ENCODE measurements at regions not wholly inside any gene's neighbourhood (a gene's known extent, or its start where the extent isn't known, plus 50 kb on each side); places are given as distances from the start of the nearest gene placed in this dataset.

- Histone ChIP-seq H3K4me3 (ENCODE audit: low read depth, low read length) (no peak overlapping the region), H3K27ac (ENCODE audit: insufficient read depth, low read length, poor library complexity, severe bottlenecking) (no peak overlapping the region), H3K4me1 (ENCODE audit: control insufficient read depth, insufficient read depth, low read length, poor library complexity, severe bottlenecking) (no peaks in the 10 kb centered on the region), H3K36me3 (ENCODE audit: control insufficient read depth, insufficient read depth, low read length) (no peaks in the 10 kb centered on the region), H3K27me3 (ENCODE audit: control insufficient read depth, insufficient read depth, low read length) (peaks cover 9% of the 10 kb centered on the region), H3K9me3 (ENCODE audit: control insufficient read depth in 2 of 2, low read length in 2 of 2) (no peaks in the 10 kb centered on the region)
- no peak for ATAC-seq (ENCODE audit: low read depth in 2 of 2)
- no peaks in the 10 kb centered on the region for H3K36me3 Mint-ChIP-seq
- H3K4me3 Mint-ChIP-seq = no peak overlapping the region
- peaks cover 25% of the 10 kb centered on the region for H3K27me3 Mint-ChIP-seq
- H3K27ac Mint-ChIP-seq = no peak overlapping the region
- H3K9me3 Mint-ChIP-seq = peaks cover 0 to 5% (median 2%) of the 10 kb centered on the region in 7 donors
- no peaks in the 10 kb centered on the region for H3K4me1 Mint-ChIP-seq
- no peak for DNase-seq
Observed at GRCh38 chr15:39302936-39303335, 277.9 kb upstream of the THBS1 start.

GRCh38 chr15:39304201-39304841 lies 276.6 kb upstream of the THBS1 start:
- no peak for DNase-seq
- no peak for ATAC-seq (ENCODE audit: low read depth in 2 of 2)
- Mint-ChIP-seq H3K27me3 (peaks cover 25% of the 10 kb centered on the region), H3K4me3 (no peak overlapping the region), H3K9me3 (peaks cover 0 to 5% (median 2%) of the 10 kb centered on the region in 7 donors), H3K27ac (no peak overlapping the region), H3K36me3 (no peaks in the 10 kb centered on the region), H3K4me1 (no peaks in the 10 kb centered on the region)
- H3K36me3 ChIP-seq (ENCODE audit: control insufficient read depth, insufficient read depth, low read length) = no peaks in the 10 kb centered on the region
- H3K27ac ChIP-seq (ENCODE audit: insufficient read depth, low read length, poor library complexity, severe bottlenecking) = no peak overlapping the region
- no peaks in the 10 kb centered on the region for H3K9me3 ChIP-seq (ENCODE audit: control insufficient read depth in 2 of 2, low read length in 2 of 2)
- H3K27me3 ChIP-seq (ENCODE audit: control insufficient read depth, insufficient read depth, low read length) = peaks cover 9% of the 10 kb centered on the region
- H3K4me3 ChIP-seq (ENCODE audit: low read depth, low read length) = no peak overlapping the region
- H3K4me1 ChIP-seq (ENCODE audit: control insufficient read depth, insufficient read depth, low read length, poor library complexity, severe bottlenecking) = no peaks in the 10 kb centered on the region

GRCh38 chr15:39304931-39305728 lies 275.7 kb upstream of the THBS1 start:
- Histone ChIP-seq H3K27ac (ENCODE audit: insufficient read depth, low read length, poor library complexity, severe bottlenecking) (no peak overlapping the region), H3K4me1 (ENCODE audit: control insufficient read depth, insufficient read depth, low read length, poor library complexity, severe bottlenecking) (no peaks in the 10 kb centered on the region), H3K36me3 (ENCODE audit: control insufficient read depth, insufficient read depth, low read length) (no peaks in the 10 kb centered on the region), H3K9me3 (ENCODE audit: control insufficient read depth in 2 of 2, low read length in 2 of 2) (no peaks in the 10 kb centered on the region), H3K27me3 (ENCODE audit: control insufficient read depth, insufficient read depth, low read length) (peaks cover 6% of the 10 kb centered on the region), H3K4me3 (ENCODE audit: low read depth, low read length) (no peak overlapping the region)
- no peaks in the 10 kb centered on the region for H3K4me1 Mint-ChIP-seq
- peaks cover 0 to 5% (median 2%) of the 10 kb centered on the region in 7 donors for H3K9me3 Mint-ChIP-seq
- no peaks in the 10 kb centered on the region for H3K36me3 Mint-ChIP-seq
- H3K4me3 Mint-ChIP-seq = no peak overlapping the region
- ATAC-seq (ENCODE audit: low read depth in 2 of 2) (no peak), DNase-seq (no peak)
- no peak overlapping the region for H3K27ac Mint-ChIP-seq
- peaks cover 25% of the 10 kb centered on the region for H3K27me3 Mint-ChIP-seq

GRCh38 chr15:39310633-39311032 lies 270.2 kb upstream of the THBS1 start:
- Mint-ChIP-seq H3K27ac (no peak overlapping the region), H3K9me3 (peaks cover 0 to 5% (median 0%) of the 10 kb centered on the region in 7 donors), H3K36me3 (no peaks in the 10 kb centered on the region), H3K4me1 (no peaks in the 10 kb centered on the region), H3K27me3 (no peaks in the 10 kb centered on the region), H3K4me3 (no peak overlapping the region)
- ATAC-seq (ENCODE audit: low read depth in 2 of 2) (no peak), DNase-seq (no peak)
- H3K4me3 ChIP-seq (ENCODE audit: low read depth, low read length) = no peak overlapping the region
- H3K36me3 ChIP-seq (ENCODE audit: control insufficient read depth, insufficient read depth, low read length) = no peaks in the 10 kb centered on the region
- H3K4me1 ChIP-seq (ENCODE audit: control insufficient read depth, insufficient read depth, low read length, poor library complexity, severe bottlenecking) = no peaks in the 10 kb centered on the region
- peaks cover 4% of the 10 kb centered on the region for H3K27me3 ChIP-seq (ENCODE audit: control insufficient read depth, insufficient read depth, low read length)
- H3K9me3 ChIP-seq (ENCODE audit: control insufficient read depth in 2 of 2, low read length in 2 of 2) = no peaks in the 10 kb centered on the region
- no peak overlapping the region for H3K27ac ChIP-seq (ENCODE audit: insufficient read depth, low read length, poor library complexity, severe bottlenecking)

GRCh38 chr15:39312984-39313383 lies 267.9 kb upstream of the THBS1 start:
- DNase-seq (no peak), ATAC-seq (ENCODE audit: low read depth in 2 of 2) (no peak)
- no peaks in the 10 kb centered on the region for H3K9me3 Mint-ChIP-seq
- Histone ChIP-seq H3K4me1 (ENCODE audit: control insufficient read depth, insufficient read depth, low read length, poor library complexity, severe bottlenecking) (no peaks in the 10 kb centered on the region), H3K4me3 (ENCODE audit: low read depth, low read length) (no peak overlapping the region), H3K27me3 (ENCODE audit: control insufficient read depth, insufficient read depth, low read length) (peaks cover 8% of the 10 kb centered on the region), H3K27ac (ENCODE audit: insufficient read depth, low read length, poor library complexity, severe bottlenecking) (no peak overlapping the region), H3K36me3 (ENCODE audit: control insufficient read depth, insufficient read depth, low read length) (no peaks in the 10 kb centered on the region), H3K9me3 (ENCODE audit: control insufficient read depth in 2 of 2, low read length in 2 of 2) (no peaks in the 10 kb centered on the region)
- peaks cover 5% of the 10 kb centered on the region for H3K27me3 Mint-ChIP-seq
- H3K4me1 Mint-ChIP-seq = no peaks in the 10 kb centered on the region
- no peaks in the 10 kb centered on the region for H3K36me3 Mint-ChIP-seq
- no peak overlapping the region for H3K27ac Mint-ChIP-seq
- no peak overlapping the region for H3K4me3 Mint-ChIP-seq

GRCh38 chr15:39313467-39313866 lies 267.4 kb upstream of the THBS1 start:
- no peak for ATAC-seq (ENCODE audit: low read depth in 2 of 2)
- no peak overlapping the region for H3K27ac ChIP-seq (ENCODE audit: insufficient read depth, low read length, poor library complexity, severe bottlenecking)
- peaks cover 5% of the 10 kb centered on the region for H3K27me3 Mint-ChIP-seq

GRCh38 chr15:39313881-39314280 lies 267.0 kb upstream of the THBS1 start:
- no peaks in the 10 kb centered on the region for H3K4me1 ChIP-seq (ENCODE audit: control insufficient read depth, insufficient read depth, low read length, poor library complexity, severe bottlenecking)
- no peak for DNase-seq
- H3K4me3 Mint-ChIP-seq = no peak overlapping the region
- H3K27ac Mint-ChIP-seq = no peak overlapping the region
- H3K36me3 ChIP-seq (ENCODE audit: control insufficient read depth, insufficient read depth, low read length) = no peaks in the 10 kb centered on the region
- no peaks in the 10 kb centered on the region for H3K4me1 Mint-ChIP-seq
- no peaks in the 10 kb centered on the region for H3K36me3 Mint-ChIP-seq
- no peak overlapping the region for H3K4me3 ChIP-seq (ENCODE audit: low read depth, low read length)
- peaks cover 8% of the 10 kb centered on the region for H3K27me3 ChIP-seq (ENCODE audit: control insufficient read depth, insufficient read depth, low read length)
- no peak overlapping the region for H3K27ac ChIP-seq (ENCODE audit: insufficient read depth, low read length, poor library complexity, severe bottlenecking)
- H3K27me3 Mint-ChIP-seq = peaks cover 5% of the 10 kb centered on the region
- ATAC-seq (ENCODE audit: low read depth in 2 of 2) = no peak
- no peaks in the 10 kb centered on the region for H3K9me3 ChIP-seq (ENCODE audit: control insufficient read depth in 2 of 2, low read length in 2 of 2)
- H3K9me3 Mint-ChIP-seq = peaks cover 0 to 2% (median 0%) of the 10 kb centered on the region in 7 donors

More at GRCh38 chr15:39313467-39313866, 267.4 kb upstream of the THBS1 start:
- H3K4me1 ChIP-seq (ENCODE audit: control insufficient read depth, insufficient read depth, low read length, poor library complexity, severe bottlenecking) = no peaks in the 10 kb centered on the region
- H3K27me3 ChIP-seq (ENCODE audit: control insufficient read depth, insufficient read depth, low read length) = peaks cover 8% of the 10 kb centered on the region
- H3K36me3 ChIP-seq (ENCODE audit: control insufficient read depth, insufficient read depth, low read length) = no peaks in the 10 kb centered on the region
- no peak overlapping the region for H3K4me3 ChIP-seq (ENCODE audit: low read depth, low read length)
- no peak for DNase-seq
- H3K4me3 Mint-ChIP-seq = no peak overlapping the region
- no peaks in the 10 kb centered on the region for H3K9me3 Mint-ChIP-seq
- H3K27ac Mint-ChIP-seq = no peak overlapping the region
- H3K4me1 Mint-ChIP-seq = no peaks in the 10 kb centered on the region
- no peaks in the 10 kb centered on the region for H3K36me3 Mint-ChIP-seq
- no peaks in the 10 kb centered on the region for H3K9me3 ChIP-seq (ENCODE audit: control insufficient read depth in 2 of 2, low read length in 2 of 2)
